Activated naive CD4-positive, alpha-beta T cell treated with anti-CD3 and anti-CD28 coated beads, Interleukin-2, amount 50 U/mL, for 16 hours (primary cell): ENCODE measurements at regions not wholly inside any gene's neighbourhood (a gene's known extent, or its start where the extent isn't known, plus 50 kb on each side); places are given as distances from the start of the nearest gene placed in this dataset.
"Not testable (repeated sequence)": the region's sequence is repeated elsewhere in the genome, so short reads cannot be mapped to it uniquely, and the experiment has no call there.

Experiments
- DNase-seq: peaks from one replicate; pipeline ENCODE4 v3.0.0-alpha.2; 2020

DNA sequence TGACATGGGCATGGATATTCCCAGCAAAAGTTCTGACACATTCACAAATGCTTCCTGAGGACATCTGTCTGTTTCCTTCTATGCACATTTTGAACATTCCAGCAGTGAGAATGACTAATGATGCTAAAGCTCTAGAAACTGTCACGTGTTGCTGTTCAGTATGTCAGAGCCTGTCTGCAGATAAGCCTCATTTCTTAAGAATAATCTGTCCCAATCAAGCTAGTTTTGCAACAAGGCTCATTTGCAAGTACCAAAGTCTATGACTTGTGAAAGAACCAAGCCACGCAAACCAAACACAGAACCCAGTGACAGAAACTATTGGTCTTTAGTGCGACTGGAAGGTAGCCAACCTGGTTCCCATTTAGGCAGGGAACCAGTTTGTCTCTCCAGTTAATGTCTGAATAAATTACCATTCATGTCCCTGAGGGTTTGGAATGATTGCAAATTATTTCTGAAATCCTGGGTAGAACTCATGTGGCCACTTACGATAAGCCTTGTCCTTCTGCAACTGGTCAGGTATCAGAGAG, 178.5 kb downstream of the C9orf152 start:
- no peak for DNase-seq

DNA sequence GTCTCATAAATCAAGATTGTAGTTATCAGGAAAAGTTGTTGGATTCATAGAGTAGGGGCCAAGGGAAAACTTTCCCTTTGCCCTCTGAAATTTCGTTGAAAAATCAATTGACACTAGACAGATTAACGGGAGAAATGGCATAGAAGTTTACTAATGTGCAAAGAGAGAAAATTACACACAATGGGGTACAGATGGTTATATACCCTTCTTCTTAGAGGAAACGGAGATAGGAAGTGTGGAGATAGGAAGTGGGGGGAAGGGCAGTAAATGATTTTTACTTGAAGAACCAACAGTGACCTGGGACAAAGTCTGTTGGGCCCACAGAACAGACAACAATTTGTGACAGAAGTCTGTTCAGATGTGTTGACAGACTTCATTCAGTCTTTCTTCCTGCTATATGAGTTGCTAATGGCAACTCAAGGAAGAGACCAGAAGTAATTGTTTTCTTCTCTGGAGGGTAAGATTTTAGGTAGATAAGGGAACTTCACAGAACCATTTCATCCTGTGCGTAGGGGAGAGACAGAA, 177.9 kb downstream of the C9orf152 start:
- DNase-seq = no peak

- no peak for DNase-seq
Measured at GRCh38 chr9:110030632-110031031, 177.3 kb downstream of the C9orf152 start.

DNA sequence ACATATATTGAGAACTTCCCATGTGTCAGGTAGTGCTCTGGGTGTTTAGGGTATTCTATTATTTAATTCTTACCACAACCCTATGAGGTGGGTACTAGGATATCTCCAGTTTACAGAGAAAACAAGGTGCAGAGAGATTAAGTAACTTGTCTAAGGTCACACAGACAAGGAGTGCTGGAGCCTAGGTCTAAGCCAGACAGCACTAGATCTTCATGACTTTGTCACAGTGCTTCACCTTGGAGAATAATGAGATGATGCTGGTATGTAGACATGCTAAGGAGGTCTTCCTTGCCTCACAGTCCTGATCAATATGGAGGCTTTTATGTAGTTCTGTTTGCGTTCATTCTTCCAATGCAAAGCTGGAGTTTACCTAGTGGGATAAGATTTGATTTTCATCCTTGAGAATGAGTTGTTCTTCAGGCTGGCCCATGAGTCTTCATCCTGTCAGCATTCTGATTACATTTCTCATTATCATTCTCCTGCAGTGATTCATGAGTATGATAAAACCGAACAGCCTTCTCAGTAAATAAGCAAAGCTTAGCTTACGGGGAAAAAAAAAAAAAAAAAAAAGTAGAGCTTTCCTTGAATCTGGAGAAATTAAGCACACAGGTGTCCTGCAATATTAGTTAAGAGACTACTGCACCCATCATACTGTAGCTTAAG, 176.3 kb downstream of the C9orf152 start:
- DNase-seq = no peak

DNA sequence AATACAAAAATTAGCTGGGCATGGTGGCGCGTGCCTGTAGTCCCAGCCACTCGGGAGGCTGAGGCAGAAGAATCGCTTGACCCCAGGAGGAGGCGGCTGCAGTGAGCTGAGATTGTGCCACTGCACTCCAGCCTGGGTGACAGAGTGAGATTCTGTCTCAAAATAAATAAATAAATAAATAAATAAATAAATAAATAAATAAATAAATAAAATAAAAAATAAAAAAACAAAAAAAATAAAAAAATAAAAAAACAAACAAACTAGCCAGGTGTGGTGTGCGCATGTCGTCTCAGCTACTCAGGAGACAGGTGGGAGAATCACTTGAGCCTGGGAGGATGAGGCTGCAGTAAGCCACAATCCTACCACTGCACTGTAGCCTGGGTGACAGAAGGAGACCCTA, 175.4 kb downstream of the C9orf152 start:
- not testable (repeated sequence) for DNase-seq

- no peak for DNase-seq
Measured at GRCh38 chr9:110033869-110034268, 174.1 kb downstream of the C9orf152 start.

- no peak for DNase-seq
Measured at GRCh38 chr9:110036286-110036685, 171.7 kb downstream of the C9orf152 start.

DNA sequence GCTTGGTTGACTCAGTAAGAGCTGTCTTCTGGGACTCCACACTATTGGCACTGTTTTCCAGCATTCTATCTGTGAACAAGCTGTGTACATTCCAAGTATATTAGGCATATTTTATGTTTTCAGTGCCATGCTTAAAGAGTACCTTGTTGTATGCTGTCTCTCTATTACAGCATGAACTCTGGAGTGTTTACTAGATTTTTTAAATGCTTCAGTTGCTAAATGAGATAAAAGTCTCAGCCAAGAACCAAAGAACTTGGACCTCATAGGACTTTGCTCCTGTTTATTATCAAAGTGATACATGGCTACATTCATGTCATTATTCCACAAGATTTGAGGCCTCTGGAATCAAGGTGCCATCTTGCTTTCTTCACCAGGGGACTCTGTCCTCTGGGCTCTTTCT, 167.2 kb downstream of the C9orf152 start:
- no peak for DNase-seq

DNA sequence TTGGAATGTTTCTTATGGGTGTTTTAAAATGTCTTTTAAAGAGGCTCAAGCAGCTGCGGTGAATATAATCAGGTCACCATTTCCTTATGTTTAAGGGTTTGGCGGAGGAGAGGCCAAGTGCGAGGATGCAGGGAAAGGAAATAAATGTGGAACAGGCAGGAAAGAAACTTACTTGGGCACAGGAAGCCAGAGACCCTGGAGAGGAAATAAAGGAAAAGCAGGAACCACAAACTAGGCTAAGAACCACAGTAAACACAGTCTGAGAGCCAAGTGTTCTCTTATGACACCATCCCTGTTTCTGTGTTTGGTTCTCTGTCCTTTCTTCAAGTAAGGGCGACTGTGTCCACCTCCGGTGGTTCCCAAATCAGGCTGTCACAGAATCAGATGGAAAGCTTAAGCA, 166.5 kb downstream of the C9orf152 start:
- DNase-seq = no peak

- DNase-seq = no peak
Measured at GRCh38 chr9:110047232-110047954, 160.6 kb downstream of the C9orf152 start.

DNA sequence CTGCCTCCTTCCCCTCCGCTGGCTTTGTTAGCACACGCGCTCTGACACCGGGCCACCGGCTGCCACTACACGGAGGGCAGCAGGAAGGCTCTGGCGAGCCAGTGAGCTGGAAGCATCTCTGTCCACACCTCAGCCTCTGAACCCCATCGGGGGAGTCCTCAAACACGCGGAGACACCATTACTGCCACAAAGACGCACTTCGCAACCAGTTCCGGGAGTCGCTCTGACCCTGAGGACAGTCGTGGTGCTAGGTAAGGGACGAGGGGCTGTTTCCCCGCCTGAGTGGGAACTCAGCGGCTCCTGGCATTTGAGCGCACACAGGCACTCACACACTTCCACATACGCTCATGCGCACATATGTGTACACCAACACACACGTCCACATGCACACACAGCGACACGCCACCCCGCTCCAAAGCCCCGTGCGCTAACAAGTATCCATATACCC, 160.0 kb downstream of the C9orf152 start:
- no peak for DNase-seq

DNA sequence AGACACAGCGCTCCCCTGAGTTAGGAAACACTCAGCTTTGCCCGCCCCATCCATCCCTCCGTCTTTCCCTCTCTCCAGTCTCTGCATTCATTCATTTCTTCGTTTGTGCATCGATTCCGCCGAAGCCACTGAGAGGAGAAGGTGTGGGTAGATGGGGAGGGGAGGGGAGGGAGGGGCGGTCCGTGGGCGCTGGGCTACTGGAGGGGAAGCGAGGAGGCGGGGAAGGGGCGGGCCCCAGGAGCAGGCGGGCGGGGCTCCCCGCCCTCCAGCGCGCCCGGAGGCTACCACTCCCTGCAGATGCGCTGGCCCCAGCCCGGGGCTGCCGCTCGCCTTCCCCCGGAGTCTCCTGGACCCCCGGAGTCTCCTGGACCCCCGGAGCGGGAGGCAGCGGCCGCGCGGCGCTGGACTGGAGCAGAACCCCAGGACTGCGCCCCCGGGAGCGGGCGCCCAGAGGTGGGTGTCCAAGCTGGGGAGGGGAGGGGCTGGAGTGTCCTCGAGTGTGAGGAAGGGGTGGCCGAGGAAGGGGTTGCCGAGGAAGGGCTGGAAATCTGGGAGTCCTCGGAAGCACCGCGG, 159.5 kb downstream of the C9orf152 start:
- peak; percentile 82 for DNase-seq

DNA sequence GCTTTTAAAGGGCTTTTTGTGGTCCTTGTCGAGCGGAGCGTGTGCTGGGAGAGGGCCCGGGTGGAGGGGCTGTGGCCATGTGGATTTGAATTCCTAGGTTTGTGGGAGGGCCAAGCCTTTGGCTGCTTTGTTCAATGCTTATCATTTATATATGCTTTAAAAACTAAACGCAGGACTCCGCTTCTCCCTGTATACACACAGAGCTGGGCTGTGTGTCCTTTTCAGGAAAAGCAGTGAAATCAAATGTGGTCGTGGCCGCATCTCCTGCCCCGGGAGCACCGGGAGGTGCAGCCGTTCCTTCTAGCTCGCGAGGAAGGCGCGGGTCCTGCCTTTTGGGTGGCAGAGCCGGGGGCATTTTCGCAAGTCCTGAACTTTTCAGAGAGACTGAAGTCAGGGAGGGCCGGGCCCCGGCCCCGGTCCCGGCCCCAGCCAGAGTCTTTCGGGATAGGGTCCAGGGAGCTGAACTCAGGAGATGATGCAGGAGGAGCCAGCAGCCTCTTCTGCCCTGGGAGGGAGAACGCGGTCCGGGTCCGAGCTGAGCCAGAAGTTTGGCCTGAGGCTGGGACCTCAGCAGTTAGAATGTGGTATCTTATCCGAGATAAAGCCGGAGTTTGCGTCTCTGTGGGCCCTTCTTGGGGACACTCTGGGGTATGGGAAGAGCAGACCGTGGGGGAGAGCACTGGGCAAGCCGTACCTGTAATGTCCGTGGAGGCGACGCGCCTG, 158.8 kb downstream of the C9orf152 start:
- DNase-seq = peak; percentile 13

DNA sequence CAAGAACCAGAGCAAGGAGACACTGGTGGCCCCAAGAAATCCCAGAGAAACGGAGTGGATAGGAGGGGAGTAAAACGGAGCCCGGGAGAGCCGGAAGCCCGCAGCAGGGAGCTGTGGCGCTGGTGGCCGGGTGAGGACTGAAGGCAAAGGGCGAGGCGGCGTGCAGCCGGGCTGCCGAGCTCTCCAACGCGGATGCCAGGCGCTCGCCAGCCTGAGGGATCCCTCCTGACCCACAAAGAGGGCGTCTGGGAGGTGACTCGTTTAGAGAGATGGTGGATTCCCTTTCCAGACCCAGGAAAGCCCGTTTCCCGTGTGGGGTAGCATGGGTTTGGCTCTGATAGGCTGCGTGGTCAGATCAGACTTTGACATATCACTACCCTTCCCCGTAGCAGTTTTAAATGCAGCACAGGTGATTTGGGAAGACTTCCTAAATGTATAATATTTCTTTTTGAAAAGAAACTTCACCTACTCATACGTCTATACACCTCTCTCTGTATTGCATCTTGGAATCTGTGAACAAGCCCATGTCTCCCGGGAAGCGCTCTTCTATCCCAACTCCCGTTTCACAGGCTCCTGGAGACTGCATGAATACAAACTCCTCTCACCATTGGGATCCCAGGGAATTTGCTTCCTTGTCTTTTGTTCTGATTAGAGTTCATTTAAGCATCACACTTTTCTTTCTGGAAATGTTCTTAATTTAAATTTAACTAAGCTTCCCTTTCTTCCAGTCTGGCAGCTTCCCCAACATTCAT, 158.1 kb downstream of the C9orf152 start:
- DNase-seq = peak; percentile 18

DNA sequence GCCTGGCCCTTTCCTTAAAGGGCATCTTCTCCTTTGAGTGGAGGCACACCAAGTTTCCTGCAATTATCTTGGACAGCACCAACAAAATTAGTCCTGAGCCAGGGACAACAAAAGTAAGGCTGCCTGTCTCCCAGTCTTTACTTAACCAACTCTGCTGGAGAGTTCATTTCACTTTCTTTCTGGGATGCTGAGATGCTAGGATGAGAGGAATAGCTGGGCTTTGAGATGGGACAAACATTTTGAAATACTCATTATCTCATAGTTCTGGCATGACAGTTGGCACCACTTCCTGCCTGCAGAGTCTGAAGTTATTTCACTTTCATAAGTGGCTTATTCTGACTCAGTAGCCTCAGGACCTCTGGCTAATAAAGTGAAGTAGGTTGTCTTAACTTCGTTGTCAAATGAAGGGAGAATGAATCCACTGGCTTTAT, 157.0 kb downstream of the C9orf152 start:
- DNase-seq = no peak

GRCh38 chr9:110056062-110056461, 151.9 kb downstream of the C9orf152 start:
- DNase-seq = no peak

- DNase-seq = peak; percentile 54
Measured at GRCh38 chr9:110058304-110058953, 149.5 kb downstream of the C9orf152 start.

- DNase-seq = no peak
Measured at GRCh38 chr9:110059461-110059860, 148.5 kb downstream of the C9orf152 start.

DNA sequence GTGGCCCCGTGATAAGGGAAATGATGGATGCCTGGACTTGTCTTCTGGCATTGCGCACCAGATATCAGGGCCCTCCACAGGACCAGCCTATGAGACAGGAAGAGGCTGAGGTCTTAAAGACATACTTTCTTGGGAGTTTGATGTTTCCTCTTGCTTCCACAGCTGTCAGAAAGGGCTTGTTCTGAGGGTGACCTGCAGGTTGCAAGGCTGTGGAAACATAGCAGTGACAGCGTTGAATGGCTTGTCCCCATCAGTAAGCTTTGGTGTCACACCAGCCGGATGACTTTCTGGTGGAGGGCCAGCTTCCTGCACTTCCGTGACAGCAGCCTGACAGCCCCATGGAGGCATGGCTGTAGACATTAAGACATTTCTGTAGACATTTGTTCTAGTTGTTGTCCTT, 143.2 kb downstream of the C9orf152 start:
- no peak for DNase-seq

DNA sequence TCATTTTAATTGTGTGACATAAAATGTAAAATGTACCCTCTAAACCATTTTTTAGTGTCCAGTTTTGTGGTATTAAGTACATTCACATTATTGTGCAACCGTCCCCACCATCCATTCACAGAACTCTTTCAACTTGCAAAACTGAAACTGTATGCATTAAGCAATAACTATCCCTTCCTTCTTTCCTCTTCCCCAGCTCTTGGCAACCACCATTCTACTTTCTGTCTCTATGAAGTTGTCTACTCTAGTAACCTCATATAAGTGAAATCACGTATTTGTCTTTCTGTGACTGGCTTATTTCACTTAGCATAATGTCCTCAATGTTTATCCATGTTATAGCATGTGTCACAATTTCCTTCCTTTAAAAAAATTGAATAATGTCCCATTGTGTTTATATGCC, 142.4 kb downstream of the C9orf152 start:
- DNase-seq = no peak

DNA sequence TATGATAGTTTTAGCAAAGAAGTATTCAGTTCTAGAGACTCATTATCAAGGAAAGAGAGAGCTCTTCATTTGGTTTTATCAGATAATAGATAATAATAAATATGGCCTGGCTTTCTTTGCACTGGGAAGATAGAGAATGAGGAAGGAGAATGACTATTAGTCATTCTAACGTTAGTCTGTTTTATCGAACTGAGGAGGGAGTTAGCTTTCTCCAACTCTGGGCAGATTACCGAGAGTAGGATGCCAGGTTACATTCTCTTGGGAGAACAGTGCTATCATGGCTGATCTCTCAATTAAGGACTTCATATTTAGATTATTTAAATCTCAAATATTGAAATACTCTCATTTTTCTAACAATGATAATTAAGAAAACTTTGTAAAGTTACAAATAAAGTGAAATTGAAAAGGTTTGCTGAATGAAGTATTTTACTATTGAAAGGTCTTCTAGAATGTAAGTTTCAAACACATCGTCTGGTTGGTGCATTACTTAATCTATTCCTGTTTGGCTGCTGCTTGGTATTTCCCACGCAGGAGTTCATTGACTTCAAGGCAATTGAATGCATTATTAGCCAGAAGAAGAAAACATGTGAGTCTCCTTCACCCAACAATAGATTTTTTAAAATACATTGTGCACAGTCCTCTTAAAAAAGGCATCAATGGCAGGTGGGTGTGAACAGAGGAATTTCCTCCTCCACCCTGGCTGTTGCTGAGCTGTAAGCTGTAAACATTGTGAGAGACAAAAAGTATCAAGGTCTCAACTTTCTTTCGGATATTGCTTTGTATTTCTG, 140.8 kb downstream of the C9orf152 start:
- no peak for DNase-seq
